ENCODE measurements at regions not wholly inside any gene's neighbourhood (a gene's known extent, or its start where the extent isn't known, plus 50 kb on each side); places are given as distances from the start of the nearest gene placed in this dataset.

GRCh38 chr9:103281126-103281525 lies 286.0 kb downstream of the CYLC2 start:
- no peak overlapping the region for H3K4me3 ChIP-seq (ENCODE audit: control insufficient read depth in 2 of 3, extremely low read depth in 1 of 3, insufficient read depth in 2 of 3, low read depth in 1 of 3, low read length in 3 of 3)
- TF ChIP-seq CTCF (optimal IDR thresholded peaks at IDR 0.05 in 1 of 3, IDR thresholded peaks at IDR 0.05 in 1 of 3, conservative IDR thresholded peaks at IDR 0.05 in 1 of 3; ENCODE audit: extremely low read depth in 1 of 3, insufficient read depth in 2 of 3, low read length in 3 of 3) = no peak
- TF ChIP-seq EZH2 (IDR thresholded peaks at IDR 0.05; ENCODE audit: low read length) = no peak
- H3K4me1 ChIP-seq (ENCODE audit: control insufficient read depth, extremely low read depth, insufficient read depth, low read length) = no peaks in the 10 kb centered on the region
- H3K36me3 ChIP-seq (ENCODE audit: control insufficient read depth in 2 of 2, extremely low read depth in 1 of 2, insufficient read depth in 2 of 2, low read length in 2 of 2) = no peaks in the 10 kb centered on the region
- no peaks in the 10 kb centered on the region for H3K79me2 ChIP-seq (ENCODE audit: control insufficient read depth, insufficient read depth, low read length)
- dilution Hi-C loops (cut with MboI; ENCODE audit: extremely low pct_ligation_motif_present, low sequenced_read_pairs) = no loop called here
- H3K9me1 ChIP-seq (ENCODE audit: control insufficient read depth, extremely low read depth, insufficient read depth, low read length) = no peaks in the 10 kb centered on the region
- no peak for FAIRE-seq
- H3K9me3 ChIP-seq (ENCODE audit: control insufficient read depth, low read depth, low read length) = no peaks in the 10 kb centered on the region
- H3K27ac ChIP-seq (ENCODE audit: control insufficient read depth, insufficient read depth, low read length) = no peak overlapping the region
- no peaks in the 10 kb centered on the region for H4K20me1 ChIP-seq (ENCODE audit: control insufficient read depth, extremely low read depth, insufficient read depth, low read length)
- no peak overlapping the region for H3K4me2 ChIP-seq (ENCODE audit: control insufficient read depth, extremely low read depth, insufficient read depth, low read depth, low read length)
- no peak overlapping the region for H3K9ac ChIP-seq (ENCODE audit: control insufficient read depth, extremely low read depth, insufficient read depth, low read length)
- no peaks in the 10 kb centered on the region for H3K27me3 ChIP-seq (ENCODE audit: control insufficient read depth, extremely low read depth, insufficient read depth, low read length)
- DNase-seq (ENCODE audit: low read depth, low spot score) = no peak
- no peak overlapping the region for H2AFZ ChIP-seq (ENCODE audit: control insufficient read depth, low read length)

DNA sequence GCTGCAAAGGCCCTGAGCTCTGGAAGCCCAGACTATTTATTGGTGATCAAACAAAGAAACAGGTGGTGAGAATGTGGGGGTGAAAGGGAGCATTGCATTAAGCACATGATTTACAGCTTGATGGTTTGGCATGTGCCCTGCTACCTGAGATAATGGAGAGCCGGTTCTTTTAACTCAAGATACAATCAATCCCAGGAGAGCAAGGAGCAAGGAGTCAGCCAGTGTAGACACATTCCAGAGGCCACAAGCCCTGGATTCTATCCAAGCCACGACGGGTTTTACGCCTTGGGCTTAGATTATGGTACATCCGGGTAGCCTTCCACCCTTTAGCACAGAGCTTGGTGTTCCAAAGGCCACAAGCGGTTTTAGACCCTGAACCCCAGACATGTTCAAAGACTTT lies 292.2 kb downstream of the CYLC2 start:
- H3K9ac ChIP-seq (ENCODE audit: control insufficient read depth, extremely low read depth, insufficient read depth, low read length) = no peak overlapping the region
- H3K27me3 ChIP-seq (ENCODE audit: control insufficient read depth, extremely low read depth, insufficient read depth, low read length) = no peaks in the 10 kb centered on the region
- H3K4me1 ChIP-seq (ENCODE audit: control insufficient read depth, extremely low read depth, insufficient read depth, low read length) = no peaks in the 10 kb centered on the region
- no peaks in the 10 kb centered on the region for H3K79me2 ChIP-seq (ENCODE audit: control insufficient read depth, insufficient read depth, low read length)
- no peak overlapping the region for H3K4me3 ChIP-seq (ENCODE audit: control insufficient read depth in 2 of 3, extremely low read depth in 1 of 3, insufficient read depth in 2 of 3, low read depth in 1 of 3, low read length in 3 of 3)
- dilution Hi-C loops (cut with MboI; ENCODE audit: extremely low pct_ligation_motif_present, low sequenced_read_pairs) = no loop called here
- no peaks in the 10 kb centered on the region for H3K9me1 ChIP-seq (ENCODE audit: control insufficient read depth, extremely low read depth, insufficient read depth, low read length)
- no peaks in the 10 kb centered on the region for H3K9me3 ChIP-seq (ENCODE audit: control insufficient read depth, low read depth, low read length)
- no peak for FAIRE-seq
- no peak overlapping the region for H3K4me2 ChIP-seq (ENCODE audit: control insufficient read depth, extremely low read depth, insufficient read depth, low read depth, low read length)
- no peaks in the 10 kb centered on the region for H4K20me1 ChIP-seq (ENCODE audit: control insufficient read depth, extremely low read depth, insufficient read depth, low read length)
- TF ChIP-seq CTCF (optimal IDR thresholded peaks at IDR 0.05 in 1 of 3, IDR thresholded peaks at IDR 0.05 in 1 of 3, conservative IDR thresholded peaks at IDR 0.05 in 1 of 3; ENCODE audit: extremely low read depth in 1 of 3, insufficient read depth in 2 of 3, low read length in 3 of 3) = no peak
- TF ChIP-seq EZH2 (IDR thresholded peaks at IDR 0.05; ENCODE audit: low read length) = no peak
- no peak for DNase-seq (ENCODE audit: low read depth, low spot score)
- H3K36me3 ChIP-seq (ENCODE audit: control insufficient read depth in 2 of 2, extremely low read depth in 1 of 2, insufficient read depth in 2 of 2, low read length in 2 of 2) = no peaks in the 10 kb centered on the region
- no peak overlapping the region for H3K27ac ChIP-seq (ENCODE audit: control insufficient read depth, insufficient read depth, low read length)
- H2AFZ ChIP-seq (ENCODE audit: control insufficient read depth, low read length) = no peak overlapping the region

Measured in keratinocyte (primary cell).